ENCODE measurements at regions not wholly inside any gene's neighbourhood (a gene's known extent, or its start where the extent isn't known, plus 50 kb on each side); places are given as distances from the start of the nearest gene placed in this dataset.

DNA sequence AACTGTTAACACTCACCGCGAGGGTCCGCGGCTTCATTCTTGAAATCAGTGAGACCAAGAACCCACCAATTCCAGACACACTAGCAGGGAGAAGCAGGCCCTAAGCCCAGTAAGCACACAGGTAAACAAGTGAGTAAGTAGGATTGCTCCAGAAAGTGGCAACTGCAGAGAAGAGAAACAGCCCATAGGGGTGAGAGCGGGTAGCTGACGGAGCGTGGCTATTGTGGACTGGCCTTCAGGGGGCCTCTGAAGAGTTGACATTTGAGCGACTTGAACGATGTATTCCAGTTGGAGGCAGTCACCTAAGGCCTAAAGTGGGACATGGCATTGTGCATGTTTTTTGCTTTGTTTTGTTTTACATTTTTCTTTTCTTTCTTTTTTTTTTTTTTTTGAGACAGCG, 74.2 kb downstream of the TSPAN17 start:
- TF ChIP-seq CTCF (IDR thresholded peaks at IDR 0.05; ENCODE audit: insufficient read depth, low read length), result no peak
- H3K4me3 ChIP-seq (ENCODE audit: low read depth, low read length), result no peak overlapping the region

DNA sequence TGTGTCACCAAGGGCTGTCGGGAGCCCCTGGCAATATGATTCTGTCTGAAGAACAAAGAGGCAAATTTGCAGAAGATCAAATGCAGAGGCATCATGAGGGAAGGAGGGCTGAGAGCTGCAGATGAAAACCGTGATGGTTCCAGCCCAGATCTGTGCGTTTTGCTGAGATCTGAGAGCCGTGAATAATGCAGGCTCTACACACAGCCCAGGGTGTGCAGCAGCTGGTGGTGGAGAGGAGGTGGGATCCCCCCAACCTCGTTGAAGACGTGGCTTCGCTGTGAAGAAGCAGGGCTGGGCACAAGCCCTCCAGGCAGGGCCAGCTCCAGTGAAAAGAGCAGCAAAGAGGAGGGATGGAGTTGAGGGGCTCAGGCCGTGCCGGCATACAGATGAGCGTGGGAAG, 75.5 kb downstream of the TSPAN17 start:
- H3K4me3 ChIP-seq (ENCODE audit: low read depth, low read length), result no peak overlapping the region
- no peak for TF ChIP-seq CTCF (IDR thresholded peaks at IDR 0.05; ENCODE audit: insufficient read depth, low read length)
- no peak for DNase-seq (ENCODE audit: low read depth)

More for the DNA sequence above, 74.2 kb downstream of the TSPAN17 start:
- no peak for DNase-seq (ENCODE audit: low read depth)

- no peak overlapping the region for H3K4me3 ChIP-seq (ENCODE audit: low read depth, low read length)
- no peak for DNase-seq (ENCODE audit: low read depth)
- no peak for TF ChIP-seq CTCF (IDR thresholded peaks at IDR 0.05; ENCODE audit: insufficient read depth, low read length)
Observed at GRCh38 chr5:176723440-176723839, 76.2 kb downstream of the TSPAN17 start.

- DNase-seq (ENCODE audit: low read depth), result no peak
- TF ChIP-seq CTCF (IDR thresholded peaks at IDR 0.05; ENCODE audit: insufficient read depth, low read length), result no peak
Observed at GRCh38 chr5:176724472-176724871, 77.2 kb downstream of the TSPAN17 start.

DNA sequence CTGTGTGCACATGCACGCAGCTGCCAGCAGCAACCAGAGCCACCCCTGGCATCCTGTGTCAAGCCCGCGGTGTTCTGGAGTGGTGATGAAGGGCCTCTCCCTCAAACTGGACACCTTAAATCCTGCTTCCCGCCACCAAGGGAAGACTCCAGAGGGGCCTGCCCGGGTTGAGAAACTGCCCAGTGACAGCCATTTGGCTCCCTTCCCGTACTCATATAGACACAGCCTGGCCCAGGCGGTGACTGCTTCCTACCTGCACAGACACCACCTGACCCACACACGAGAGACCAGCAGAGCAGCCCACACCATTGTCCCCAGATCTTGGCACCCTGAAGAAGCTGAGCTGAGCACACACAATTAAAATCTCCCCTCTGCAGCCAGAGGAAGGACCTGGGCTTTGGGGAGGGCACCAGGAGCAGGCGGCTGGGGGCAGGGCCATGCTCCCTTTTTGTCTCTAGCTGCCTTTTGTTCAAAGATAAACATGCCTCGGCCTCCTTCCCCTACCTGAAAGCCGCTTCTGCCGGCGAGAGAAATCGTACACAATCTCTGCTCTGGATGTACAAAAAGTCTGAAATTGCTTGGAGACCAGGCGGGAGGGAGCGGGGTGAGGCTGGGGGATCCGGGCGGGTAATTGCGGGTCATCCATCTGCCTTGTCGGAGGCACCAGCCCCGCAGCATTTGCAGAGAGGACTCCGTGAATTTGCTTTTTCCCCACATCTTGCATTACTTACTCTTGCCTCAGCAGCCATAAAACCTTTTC, 78.4 kb downstream of the TSPAN17 start:
- H3K4me3 ChIP-seq (ENCODE audit: low read depth, low read length), result no peak overlapping the region
- DNase-seq (ENCODE audit: low read depth), result no peak
- no peak for TF ChIP-seq CTCF (IDR thresholded peaks at IDR 0.05; ENCODE audit: insufficient read depth, low read length)

More at GRCh38 chr5:176724472-176724871, 77.2 kb downstream of the TSPAN17 start:
- no peak overlapping the region for H3K4me3 ChIP-seq (ENCODE audit: low read depth, low read length)

DNA sequence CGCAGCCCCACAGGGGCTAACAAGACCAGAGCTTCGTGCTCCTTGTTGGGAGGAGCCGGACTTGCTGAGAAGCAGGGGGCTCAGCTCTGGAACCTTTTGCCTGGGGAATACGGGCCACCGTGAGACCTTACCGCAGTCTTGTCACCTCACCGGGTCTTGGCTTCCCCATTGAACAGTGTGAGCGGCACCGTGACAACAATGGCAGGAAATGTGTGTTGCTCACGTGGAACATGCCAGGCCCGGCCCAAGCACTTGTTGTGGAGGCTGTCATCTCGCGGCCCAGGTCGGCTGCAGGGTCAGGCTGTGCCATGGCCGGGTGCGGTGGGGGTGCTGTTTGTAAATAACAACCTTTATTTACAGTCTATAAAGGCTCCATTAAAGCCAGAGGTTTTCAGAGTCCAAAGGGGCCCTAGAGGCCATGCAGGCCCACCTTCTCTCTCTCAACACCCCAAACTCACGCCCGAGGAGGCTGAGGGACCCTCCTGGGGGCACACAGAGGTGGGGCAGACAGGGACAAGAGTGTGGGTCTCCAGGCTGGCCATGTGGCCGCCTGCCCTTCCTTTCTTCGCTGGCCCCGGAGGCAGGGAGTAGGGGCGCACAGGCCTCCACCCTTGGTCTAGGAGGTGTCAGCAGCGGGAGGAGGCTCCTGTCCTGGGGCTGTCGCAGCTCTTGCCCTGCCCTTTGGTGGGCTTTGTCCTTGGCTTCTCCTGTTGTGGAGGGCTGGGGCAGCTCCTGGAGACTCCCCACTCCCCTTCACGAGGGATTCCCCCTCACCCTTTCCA, 79.7 kb downstream of the TSPAN17 start:
- no peak for TF ChIP-seq CTCF (IDR thresholded peaks at IDR 0.05; ENCODE audit: insufficient read depth, low read length)
- no peak for DNase-seq (ENCODE audit: low read depth)
- no peak overlapping the region for H3K4me3 ChIP-seq (ENCODE audit: low read depth, low read length)
